A549 (cell line): ENCODE measurements at regions not wholly inside any gene's neighbourhood (a gene's known extent, or its start where the extent isn't known, plus 50 kb on each side); places are given as distances from the start of the nearest gene placed in this dataset.

ENCODE experiments used
- ATAC-seq, 2 experiments: fragments of 200-7000 bp in 1 of 2; fragments of >200 bp in 1 of 2; cut with Nextera tagmentation in 1 of 2; cut with Tn5 transposase in 1 of 2; 3 replicates each; pipeline versions ENCODE4 v1.8.0 to v1.9.1; 2018 to 2020; ENCODE audit warnings: mild to moderate bottlenecking in 1 of 2, moderate library complexity in 1 of 2
- CTCF ChIA-PET: fragments of 300-600 bp; sonication (Branson Sonifier 250); formaldehyde crosslinking; extraction: SDS; loops from one replicate; lab custom pipeline; 2021; ENCODE audit warnings: antibody characterized with exemption, inconsistent platforms; lab: Yijun Ruan, JAX
- POLR2A ChIA-PET: fragments of 350-600 bp; formaldehyde crosslinking; extraction: SDS; loops from one replicate; lab custom pipeline; 2021; ENCODE audit warnings: antibody characterized with exemption, inconsistent platforms; lab: Yijun Ruan, JAX
- DNase-seq, 2 experiments: peaks; one replicate each; pipeline versions ENCODE4 v3.0.0 to v3.0.0-alpha.2; 2011 to 2016; ENCODE audit warnings: low read depth in 1 of 2, low spot score in 1 of 2
- FAIRE-seq: peaks from 2 replicates; lab custom pipeline; 2011; peaks lifted over from hg19 to GRCh38; lab: Jason Lieb, UNC
- H3K27ac ChIP-seq, 2 experiments: fragments of >200 bp; sonication (Bioruptor Twin); formaldehyde crosslinking; 3 replicates each; pipeline ENCODE4 v1.5.1; 2016 to 2017
- H3K4me1 ChIP-seq: fragments of >200 bp; sonication (Bioruptor Twin); formaldehyde crosslinking; 3 replicates; pipeline ENCODE4 v1.6.1; 2016
- H3K4me2 ChIP-seq: fragments of >200 bp; sonication (Bioruptor Twin); formaldehyde crosslinking; 3 replicates; pipeline ENCODE4 v1.6.1; 2016
- H3K4me3 ChIP-seq: fragments of >200 bp; sonication (Bioruptor Twin); formaldehyde crosslinking; 3 replicates; pipeline ENCODE4 v1.5.1; 2016
- H3K9me3 ChIP-seq: fragments of >200 bp; sonication (Bioruptor Twin); formaldehyde crosslinking; 3 replicates; pipeline ENCODE4 v1.6.1; 2016
- ATOH8 ChIP-seq: fragments of 250-450 bp; sonication (Bioruptor Pico); IDR thresholded peaks from 2 replicates; pipeline ENCODE4 v1.5.0; 2020; ENCODE audit warnings: low read depth, mild to moderate bottlenecking, moderate library complexity
- CEBPB ChIP-seq, 2 experiments: fragments of >200 bp in 1 of 2; sonication (Bioruptor Twin) in 1 of 2; formaldehyde crosslinking in 1 of 2; IDR thresholded peaks; 2 replicates each; pipeline ENCODE4 v1.6.1; 2012 to 2016
- CHD2 ChIP-seq: fragments of 150-350 bp; IDR thresholded peaks from 2 replicates; pipeline ENCODE4 v1.6.1; 2014; ENCODE audit warnings: low read length; ENCODE audit not compliant: partially characterized antibody
- CHD4 ChIP-seq: fragments of 200-600 bp; sonication (generic); IDR thresholded peaks from 2 replicates; pipeline ENCODE4 v1.6.1; 2016; ENCODE audit warnings: antibody characterized with exemption, mild to moderate bottlenecking, borderline replicate concordance
- ESRRA ChIP-seq: fragments of 150-350 bp; IDR thresholded peaks from 2 replicates; pipeline ENCODE4 v1.6.1; 2014; ENCODE audit warnings: mild to moderate bottlenecking, low read length, borderline replicate concordance
- FOSL2 ChIP-seq, 2 experiments: fragments of 450-650 bp in 1 of 2; fragments of >200 bp in 1 of 2; sonication (Bioruptor Twin) in 1 of 2; formaldehyde crosslinking; IDR thresholded peaks; 2 replicates each; pipeline versions ENCODE4 v1.5.0 to v1.6.1; 2016 to 2020; ENCODE audit warnings: mild to moderate bottlenecking in 1 of 2, moderate library complexity in 1 of 2
- GATA3 ChIP-seq: IDR thresholded peaks from 2 replicates; pipeline ENCODE4 v1.6.1; 2012; ENCODE audit warnings: borderline replicate concordance
- HEYL ChIP-seq: fragments of 250-450 bp; sonication (Bioruptor Pico); IDR thresholded peaks from 2 replicates; pipeline ENCODE4 v1.8.0; 2021; ENCODE audit warnings: mild to moderate bottlenecking, moderate library complexity
- KDM1A ChIP-seq: fragments of 200-600 bp; sonication (generic); IDR thresholded peaks from 2 replicates; pipeline ENCODE4 v1.6.1; 2016; ENCODE audit warnings: low read depth, mild to moderate bottlenecking
- MAFK ChIP-seq: fragments of 450-650 bp; IDR thresholded peaks from 2 replicates; pipeline ENCODE4 v1.6.1; 2014; ENCODE audit not compliant: partially characterized antibody
- NFE2L2 ChIP-seq: fragments of 150-350 bp; conservative IDR thresholded peaks from 2 replicates; pipeline ENCODE4 v1.6.1; 2014; ENCODE audit warnings: low read length
- POLR2AphosphoS2 ChIP-seq: conservative IDR thresholded peaks from 2 replicates; pipeline ENCODE4 v1.6.1; 2012; ENCODE audit warnings: low read length, improper control_type of control experiment, inconsistent platforms
- RCOR1 ChIP-seq: fragments of 150-350 bp; IDR thresholded peaks from 2 replicates; pipeline ENCODE4 v1.6.1; 2014; ENCODE audit warnings: antibody characterized with exemption, low read length, low read depth
- REST ChIP-seq: fragments of 200-600 bp; sonication (generic); IDR thresholded peaks from 2 replicates; pipeline ENCODE4 v1.6.1; 2016; ENCODE audit warnings: antibody characterized with exemption, mild to moderate bottlenecking, moderate library complexity
- RNF2 ChIP-seq: fragments of 200-600 bp; sonication (generic); IDR thresholded peaks from 2 replicates; pipeline ENCODE4 v1.6.1; 2016; ENCODE audit warnings: low read depth, mild to moderate bottlenecking, antibody characterized with exemption, moderate library complexity, borderline replicate concordance
- SREBF2 ChIP-seq: fragments of 450-650 bp; IDR thresholded peaks from 2 replicates; pipeline ENCODE4 v1.6.1; 2014; ENCODE audit warnings: mild to moderate bottlenecking, moderate library complexity
- TP53 ChIP-seq: fragments of 250-450 bp; sonication (Bioruptor Pico); IDR thresholded peaks from 2 replicates; pipeline ENCODE4 v1.5.0; 2021; ENCODE audit warnings: mild to moderate bottlenecking, moderate library complexity
- ZC3H11A ChIP-seq: fragments of 450-650 bp; IDR thresholded peaks from 2 replicates; pipeline ENCODE4 v1.6.1; 2014; ENCODE audit warnings: antibody characterized with exemption, mild to moderate bottlenecking
- ZSCAN20 ChIP-seq: fragments of 250-450 bp; sonication (Bioruptor Pico); IDR thresholded peaks from 2 replicates; pipeline ENCODE4 v1.8.0; 2022; ENCODE audit warnings: mild to moderate bottlenecking, moderate library complexity
- WGBS: methylation state at CpG from one replicate; pipeline ENCODE4 v1.1.6; 2017; ENCODE audit errors: missing lambda C conversion rate; 5-methylcytosine and 5-hydroxymethylcytosine counted together
- TF ChIP-seq, protein P1 (sequence below): IDR thresholded peaks from 2 replicates; pipeline ENCODE4 v1.6.1; 2012

DNA sequence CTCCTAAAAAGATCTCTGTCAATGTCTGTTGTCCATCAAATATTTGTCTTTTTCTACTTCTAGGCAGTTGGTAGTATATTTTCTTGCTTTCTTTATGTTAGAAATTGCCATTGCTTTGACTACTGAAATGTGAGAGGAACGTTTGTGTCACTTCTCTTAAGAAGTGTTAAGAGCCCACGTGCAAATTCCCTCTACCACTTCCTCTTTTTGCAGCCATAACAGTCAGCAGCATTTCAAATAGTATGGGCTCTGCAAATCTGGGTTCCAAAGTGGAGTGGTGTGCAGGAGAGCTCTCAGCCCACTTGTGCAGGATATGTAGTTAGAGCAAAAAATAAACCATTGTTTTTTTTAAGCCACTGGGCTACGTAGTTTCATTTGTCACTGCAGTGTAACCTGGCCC is 314.0 kb downstream of the MEIS1 start:
- WGBS, result 6% methylated on average over 3 of the region's 3 CpGs
- H3K4me3 ChIP-seq, result no peak overlapping the region
- ATAC-seq, result no peak
- no peak for DNase-seq
- H3K4me2 ChIP-seq, result no peak overlapping the region
- POLR2A ChIA-PET, result no interaction called here
- TF ChIP-seq CHD4, result no peak
- TF ChIP-seq ATOH8 (CRISPR knock-in tag), result no peak
- TF ChIP-seq POLR2AphosphoS2, result no peak
- no peak for TF ChIP-seq ZSCAN20 (CRISPR knock-in tag)
- TF ChIP-seq, protein P1, sequence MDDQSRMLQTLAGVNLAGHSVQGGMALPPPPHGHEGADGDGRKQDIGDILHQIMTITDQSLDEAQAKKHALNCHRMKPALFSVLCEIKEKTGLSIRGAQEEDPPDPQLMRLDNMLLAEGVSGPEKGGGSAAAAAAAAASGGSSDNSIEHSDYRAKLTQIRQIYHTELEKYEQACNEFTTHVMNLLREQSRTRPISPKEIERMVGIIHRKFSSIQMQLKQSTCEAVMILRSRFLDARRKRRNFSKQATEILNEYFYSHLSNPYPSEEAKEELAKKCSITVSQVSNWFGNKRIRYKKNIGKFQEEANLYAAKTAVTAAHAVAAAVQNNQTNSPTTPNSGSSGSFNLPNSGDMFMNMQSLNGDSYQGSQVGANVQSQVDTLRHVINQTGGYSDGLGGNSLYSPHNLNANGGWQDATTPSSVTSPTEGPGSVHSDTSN, result no peak
- no peak for TF ChIP-seq RCOR1
- TF ChIP-seq, all 56 proteins: peak for 0
- Histone ChIP-seq H3K4me1 (no peaks in the 10 kb centered on the region), H3K9me3 (no peaks in the 10 kb centered on the region), H3K27ac (no peak overlapping the region)
- no peak for FAIRE-seq
- CTCF ChIA-PET, result interaction anchor here (1.1 kb wide), 1 partner anchor 71 kb away, joined by 3 read pairs; no protein-coding TSS in a partner anchor

GRCh38 chr2:66749566-66749965 is 314.6 kb downstream of the MEIS1 start:
- Histone ChIP-seq H3K27ac (no peak overlapping the region), H3K4me3 (no peak overlapping the region), H3K4me1 (no peaks in the 10 kb centered on the region), H3K4me2 (no peak overlapping the region), H3K9me3 (no peaks in the 10 kb centered on the region)
- WGBS, result 26% methylated on average over 1 of the region's 1 CpG
- FAIRE-seq (no peak), ATAC-seq (no peak), DNase-seq (no peak)
- CTCF ChIA-PET, result interaction anchor here (1.1 kb wide), 1 partner anchor 71 kb away, joined by 3 read pairs; no protein-coding TSS in a partner anchor
- POLR2A ChIA-PET, result no interaction called here
- TF ChIP-seq HEYL (CRISPR knock-in tag), result no peak
- no peak for TF ChIP-seq FOSL2 (IDR thresholded peaks at IDR 0.05)
- TF ChIP-seq FOSL2 (CRISPR knock-in tag; IDR thresholded peaks at IDR 0.05), result no peak
- no peak for TF ChIP-seq NFE2L2
- TF ChIP-seq MAFK, result no peak
- TF ChIP-seq TP53 (CRISPR knock-in tag), result no peak
- no peak for TF ChIP-seq KDM1A
- no peak for TF ChIP-seq ATOH8 (CRISPR knock-in tag)
- no peak for TF ChIP-seq SREBF2
- TF ChIP-seq CEBPB (IDR thresholded peaks at IDR 0.05), result no peak
- TF ChIP-seq GATA3, result no peak
- TF ChIP-seq REST, result no peak
- TF ChIP-seq ZC3H11A, result no peak
- no peak for TF ChIP-seq CHD2
- TF ChIP-seq RCOR1, result no peak
- TF ChIP-seq RNF2, result no peak
- no peak for TF ChIP-seq ESRRA
